ENCODE measurements at regions not wholly inside any gene's neighbourhood (a gene's known extent, or its start where the extent isn't known, plus 50 kb on each side); places are given as distances from the start of the nearest gene placed in this dataset.
"Not testable (repeated sequence)": the region's sequence is repeated elsewhere in the genome, so short reads cannot be mapped to it uniquely, and the experiment has no call there.

DNA sequence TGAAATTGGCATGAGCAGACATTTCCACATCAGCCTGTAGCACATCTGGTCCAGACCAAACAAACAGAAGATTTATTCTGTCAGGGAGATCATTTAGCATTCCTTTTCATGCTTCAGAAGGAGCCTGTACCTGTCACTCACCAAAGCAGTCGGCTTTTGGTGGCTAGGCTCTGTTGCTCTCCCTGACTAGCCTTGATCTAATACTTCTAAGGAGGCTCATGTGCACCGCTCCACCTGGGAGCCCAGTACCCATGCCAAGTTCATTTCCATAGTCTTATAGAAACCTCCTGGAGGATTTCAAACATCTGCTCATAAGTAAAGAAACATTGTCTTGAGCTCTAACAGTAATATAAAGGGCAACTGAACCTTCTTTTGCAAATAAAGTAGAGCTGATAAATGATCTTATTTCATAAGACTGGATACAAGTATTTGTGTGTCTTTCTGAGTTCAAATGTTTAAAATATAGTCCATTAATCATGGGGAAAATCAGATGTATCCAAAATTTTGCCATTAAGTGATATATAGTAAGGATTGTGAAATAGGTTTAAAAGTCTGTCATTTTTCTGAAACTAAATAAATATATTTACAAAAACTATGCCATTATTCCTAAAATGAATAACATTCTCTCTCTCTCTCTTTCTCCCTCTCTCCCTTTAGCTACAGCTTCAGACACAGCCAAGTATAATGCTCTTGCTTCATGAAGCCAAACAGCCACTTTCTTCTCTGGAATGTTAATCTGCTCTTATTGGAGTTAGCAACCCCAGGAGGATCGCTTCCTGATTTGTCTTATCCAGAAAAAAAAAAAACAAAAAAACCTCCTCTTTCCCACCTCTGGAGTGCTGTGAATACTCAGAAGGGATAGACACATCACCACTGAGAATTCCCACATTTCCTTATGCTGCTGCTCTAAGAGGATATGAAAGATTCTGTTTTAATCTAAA is 192.7 kb upstream of the TFAP2D start:
- no peak for DNase-seq

- no peak for DNase-seq
These were observed 189.0 kb upstream of the TFAP2D start for GRCh38 chr6:50524341-50524740.

- DNase-seq = no peak
These were observed 185.3 kb upstream of the TFAP2D start for GRCh38 chr6:50527985-50528384.

DNA sequence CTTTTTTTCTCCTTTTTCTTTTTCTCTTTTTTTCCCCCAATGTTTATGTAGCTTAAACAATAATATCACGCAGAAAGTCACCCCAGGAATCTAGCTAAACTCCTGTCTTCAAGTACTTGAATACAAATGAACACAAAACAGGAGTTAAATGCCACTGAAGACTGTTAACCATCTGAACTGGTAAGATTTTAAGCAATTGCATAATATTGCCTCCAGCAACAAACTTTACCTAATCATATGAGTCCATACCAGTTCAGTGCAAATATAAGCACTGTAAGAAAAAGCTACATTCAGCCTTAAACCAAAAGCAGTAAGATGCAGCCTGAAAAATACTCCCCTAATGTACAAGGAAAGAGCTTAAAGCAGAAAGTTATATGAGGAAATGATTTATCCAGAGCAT is 173.9 kb upstream of the TFAP2D start:
- DNase-seq = no peak

DNA sequence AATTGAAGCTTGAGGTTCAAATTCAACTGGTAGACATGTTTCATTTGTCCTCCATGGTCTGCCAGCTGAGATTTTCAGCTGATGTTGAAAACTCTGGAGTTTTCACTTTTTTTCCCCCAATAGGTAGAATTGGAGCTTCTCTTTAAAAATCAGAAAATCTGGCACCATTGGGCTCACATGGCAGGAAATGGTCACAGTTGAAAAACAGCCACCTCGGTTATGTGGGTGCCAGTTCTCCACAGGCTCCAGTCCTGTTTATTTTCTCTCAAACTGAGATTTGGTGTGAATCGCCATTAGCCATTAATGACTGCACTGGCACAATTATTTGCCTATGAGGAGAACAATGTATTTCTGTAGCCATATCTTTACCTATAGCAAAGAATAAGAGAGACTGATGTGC is 171.4 kb upstream of the TFAP2D start:
- DNase-seq = no peak

DNA sequence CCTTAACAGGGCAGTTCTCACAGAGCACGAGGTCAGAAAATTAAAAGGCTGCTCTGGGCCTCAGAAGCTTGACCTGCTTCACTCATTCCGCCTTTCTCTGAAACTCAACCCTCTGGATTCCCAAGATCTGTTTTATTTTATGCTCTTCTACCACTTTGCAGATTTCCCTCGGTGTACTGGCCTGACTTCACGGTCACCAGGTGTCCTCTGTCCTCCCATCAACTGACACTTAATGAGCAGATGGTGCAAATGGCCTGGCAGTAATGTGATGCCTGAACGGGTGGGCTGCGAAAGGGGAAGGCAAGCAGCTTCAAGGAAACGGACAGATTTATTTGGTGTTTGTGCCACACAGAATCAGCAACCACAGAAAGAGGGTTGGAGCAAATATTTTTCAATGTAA is 169.7 kb upstream of the TFAP2D start:
- no peak for DNase-seq

GRCh38 chr6:50549026-50549425 is 164.3 kb upstream of the TFAP2D start:
- DNase-seq = no peak

DNA sequence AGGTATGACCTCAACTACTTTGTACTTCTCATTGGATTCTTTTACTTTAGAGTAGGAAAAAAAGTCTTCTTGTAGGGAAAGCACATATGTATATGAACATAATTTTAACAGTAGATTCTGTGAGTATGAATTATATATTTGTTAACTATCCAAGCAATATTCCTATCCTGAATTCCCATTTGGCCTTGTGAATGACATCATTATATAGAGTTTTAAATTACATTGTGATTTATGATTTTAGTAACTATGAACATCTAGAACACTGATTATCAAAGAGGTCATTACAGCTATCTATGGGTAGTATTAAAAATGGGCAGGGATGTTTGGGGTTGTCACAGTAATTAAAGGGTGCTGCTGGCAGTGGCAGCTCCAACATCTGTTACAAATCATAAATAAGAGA is 163.9 kb upstream of the TFAP2D start:
- no peak for DNase-seq

- DNase-seq = no peak
These were observed 157.3 kb upstream of the TFAP2D start for GRCh38 chr6:50555982-50556381.

DNA sequence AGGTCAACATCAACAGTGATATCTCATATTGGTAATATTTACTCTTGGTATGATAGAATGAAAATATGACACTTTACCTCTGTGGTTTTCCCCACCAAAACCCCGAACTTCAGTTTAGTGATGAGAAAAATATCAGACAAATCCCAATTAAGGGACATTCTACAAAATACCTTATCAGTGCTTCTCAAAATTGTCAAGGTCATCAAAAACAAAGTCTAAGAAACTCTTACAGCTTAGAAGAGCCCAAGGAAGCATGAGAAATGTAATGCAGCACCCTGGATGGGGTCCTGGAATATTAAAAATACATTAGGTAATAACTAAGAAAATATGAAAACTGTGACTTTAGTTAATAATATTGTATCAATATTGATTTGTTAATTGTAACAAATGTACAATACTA is 148.3 kb upstream of the TFAP2D start:
- DNase-seq = no peak

GRCh38 chr6:50571230-50571629 is 142.1 kb upstream of the TFAP2D start:
- not testable (repeated sequence) for DNase-seq

- no peak for DNase-seq
These were observed 127.6 kb upstream of the TFAP2D start for GRCh38 chr6:50585441-50586330.

GRCh38 chr6:50586331-50586675 is 127.0 kb upstream of the TFAP2D start:
- no peak for DNase-seq

- no peak for DNase-seq
These were observed 123.4 kb upstream of the TFAP2D start for GRCh38 chr6:50589751-50590470.

- no peak for DNase-seq
These were observed 122.2 kb upstream of the TFAP2D start for GRCh38 chr6:50591135-50591534.

GRCh38 chr6:50600280-50600679 is 113.0 kb upstream of the TFAP2D start:
- DNase-seq = no peak

GRCh38 chr6:50602292-50602691 is 111.0 kb upstream of the TFAP2D start:
- peak; percentile 52 for DNase-seq

DNA sequence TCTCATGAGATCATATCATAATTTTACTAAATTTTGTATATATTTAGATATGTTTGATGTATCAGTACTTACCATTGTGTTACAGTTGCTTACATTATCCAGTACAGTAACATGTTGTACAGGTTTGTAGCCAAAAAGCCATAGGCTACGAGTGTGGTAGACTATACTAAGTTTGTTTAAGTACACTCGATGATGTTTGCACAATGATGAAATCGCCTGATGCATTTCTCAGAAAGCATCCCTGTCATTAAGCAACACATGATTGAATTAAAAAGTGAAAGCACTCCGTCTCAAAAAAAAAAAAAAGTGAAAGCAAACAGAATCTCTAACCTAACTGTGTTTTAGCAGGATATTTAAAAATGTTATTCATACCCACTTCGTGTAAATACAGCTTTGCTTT is 104.9 kb upstream of the TFAP2D start:
- DNase-seq = no peak

DNA sequence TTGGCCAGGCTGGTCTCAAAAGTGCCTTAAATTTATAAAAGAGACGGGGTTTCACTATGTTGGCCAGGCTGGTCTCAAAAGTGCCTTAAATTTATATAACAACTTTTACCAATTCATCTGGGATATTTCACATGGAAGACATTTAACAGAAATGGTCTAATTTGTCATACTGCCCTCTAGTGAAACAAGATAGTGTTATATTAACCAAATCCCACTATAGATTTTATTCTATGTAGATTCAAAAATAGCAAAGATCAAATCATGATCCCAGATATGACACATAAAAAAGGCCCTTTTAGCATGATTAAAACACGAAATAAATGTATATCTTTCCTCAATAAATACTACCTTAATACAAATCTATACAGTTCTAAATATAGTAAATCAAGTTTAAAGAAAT is 102.8 kb upstream of the TFAP2D start:
- DNase-seq = peak; percentile 11

DNA sequence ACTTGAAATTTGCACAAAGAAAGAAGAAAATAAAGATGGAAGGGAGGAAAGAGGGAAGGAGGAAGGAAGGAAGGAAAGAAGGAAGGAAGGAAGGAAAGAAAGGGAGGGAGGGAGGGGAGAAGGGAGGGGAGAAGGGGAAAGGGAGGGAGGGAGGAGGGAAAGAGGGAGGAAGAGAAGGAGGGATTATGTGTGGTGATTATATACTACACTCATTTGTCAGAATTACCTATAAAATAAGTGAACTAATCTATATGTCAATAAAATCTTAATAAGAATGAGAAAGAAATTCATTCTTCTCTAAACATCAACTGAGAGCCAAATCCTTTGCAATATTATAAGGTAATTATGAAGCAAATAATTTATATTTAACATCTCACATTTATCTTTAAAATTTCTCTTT is 77.9 kb upstream of the TFAP2D start:
- no peak for DNase-seq

DNA sequence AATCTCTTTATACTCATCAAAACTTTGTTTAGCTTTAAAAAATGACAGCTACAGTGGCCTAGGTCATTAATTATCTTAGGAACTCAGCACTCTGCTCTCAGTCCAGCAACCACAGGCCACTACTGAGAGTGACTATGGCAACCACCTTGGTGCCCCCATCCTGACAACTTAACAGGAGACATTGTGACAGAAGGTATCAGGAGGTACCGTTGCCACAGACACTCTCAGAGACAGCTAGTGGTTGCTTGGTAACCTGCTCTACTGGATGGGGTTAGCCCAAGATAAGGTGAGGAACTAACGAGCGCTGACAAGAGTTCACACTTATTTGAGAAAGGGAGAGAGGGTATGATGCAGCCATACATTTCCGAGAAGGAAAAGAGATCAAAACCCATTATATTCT is 76.1 kb upstream of the TFAP2D start:
- DNase-seq = no peak

GRCh38 chr6:50649086-50649485 is 64.2 kb upstream of the TFAP2D start:
- no peak for DNase-seq

DNA sequence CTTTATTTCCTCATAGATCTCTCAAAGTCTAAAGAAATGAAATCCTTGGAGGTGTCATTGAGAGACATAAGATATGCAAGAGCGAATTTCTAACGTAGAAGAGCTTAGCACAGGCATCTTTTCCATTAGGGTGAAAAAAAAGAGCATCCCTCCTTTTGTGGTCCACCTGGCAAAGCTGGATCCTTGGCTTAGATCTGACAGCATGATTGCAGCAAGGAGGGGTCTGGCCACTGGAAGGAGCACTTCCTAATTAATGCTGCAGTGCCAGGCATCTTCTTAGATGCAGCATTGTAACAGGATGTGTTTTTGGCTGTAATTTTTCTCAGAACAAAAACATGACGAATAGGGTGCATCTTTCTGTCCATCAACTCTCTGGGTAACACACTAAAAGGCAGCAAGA is 60.1 kb upstream of the TFAP2D start:
- no peak for DNase-seq

All from dermis blood vessel endothelial cell (primary cell).